ENCODE measurements at regions not wholly inside any gene's neighbourhood (a gene's known extent, or its start where the extent isn't known, plus 50 kb on each side); places are given as distances from the start of the nearest gene placed in this dataset.

DNA sequence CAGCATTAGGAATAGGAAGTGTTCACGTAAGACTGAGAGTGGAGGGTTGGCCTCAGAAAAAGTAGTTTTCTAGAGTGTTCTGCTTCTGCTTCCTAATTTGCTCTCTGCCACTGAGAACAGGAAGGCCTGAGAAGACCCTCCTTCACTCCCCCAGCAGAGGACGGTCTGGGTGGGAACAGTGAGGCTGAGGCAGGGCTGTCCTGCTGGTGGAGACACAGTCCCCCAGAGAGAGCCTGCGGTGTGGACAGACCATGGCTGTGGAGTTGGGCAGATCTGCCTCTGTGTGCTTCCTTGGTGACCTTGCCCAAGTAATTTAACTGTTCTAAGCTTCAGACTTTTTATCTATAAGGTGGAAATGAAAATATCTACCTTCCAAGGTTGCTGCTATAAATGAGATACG is 182.3 kb downstream of the DACT1 start:
- H4K5ac ChIP-seq (ENCODE audit: insufficient read length, low read depth, low read length): no peak overlapping the region
- H2BK15ac ChIP-seq (ENCODE audit: low read length): no peak overlapping the region
- H3K23me2 ChIP-seq (ENCODE audit: low read depth, low read length): no peaks in the 10 kb centered on the region
- 87% methylated on average over 4 of the region's 4 CpGs; no CpG with 5 or more reads in 1 of the 2 experiments for WGBS, 2 experiments (ENCODE audit: extremely low coverage in 1 of 2, insufficient coverage in 1 of 2, insufficient read length in 1 of 2, insufficient replicate concordance in 2 of 2, low coverage in 1 of 2, low lambda C conversion rate in 2 of 2, missing lambda C conversion rate in 1 of 2)
- H3K4ac ChIP-seq (replicated peaks; ENCODE audit: insufficient read length, low read depth, low read length): no peak overlapping the region
- H3K4me3 ChIP-seq (ENCODE audit: extremely low read depth in 1 of 4, insufficient read depth in 2 of 4, low read depth in 3 of 4, low read length in 4 of 4): no peak overlapping the region
- H3K18ac ChIP-seq (ENCODE audit: extremely low read depth, low read length): no peak overlapping the region
- H3K27me3 ChIP-seq (replicated peaks in 1 of 4; ENCODE audit: control insufficient read depth in 3 of 4, extremely low read depth in 1 of 4, insufficient read depth in 3 of 4, low read length in 3 of 4): no peaks in the 10 kb centered on the region
- no peak overlapping the region for H3K56ac ChIP-seq (replicated peaks; ENCODE audit: insufficient read length, low read depth, low read length)
- no peak overlapping the region for H2BK12ac ChIP-seq (ENCODE audit: low read depth, low read length)
- H3K27ac ChIP-seq (ENCODE audit: low read depth, low read length): no peak overlapping the region
- H3K79me2 ChIP-seq (ENCODE audit: control insufficient read depth in 1 of 2, insufficient read depth in 2 of 2, low read length in 2 of 2): no peaks in the 10 kb centered on the region
- no peaks in the 10 kb centered on the region for H3K4me1 ChIP-seq (replicated peaks in 1 of 4; ENCODE audit: control insufficient read depth in 3 of 4, insufficient read depth in 4 of 4, low read length in 3 of 4)
- H2AFZ ChIP-seq (ENCODE audit: low read length): no peak overlapping the region; the same call in 1 of the 2 replicates
- no peak overlapping the region for H4K91ac ChIP-seq (replicated peaks; ENCODE audit: insufficient read length, low read length)
- no peaks in the 10 kb centered on the region for H4K20me1 ChIP-seq (replicated peaks in 1 of 2; ENCODE audit: control insufficient read depth in 1 of 2, insufficient read depth in 2 of 2, low read length in 2 of 2)
- no peak overlapping the region for H2AK5ac ChIP-seq (ENCODE audit: low read depth, low read length)
- POLR2A ChIA-PET (ENCODE audit: partially characterized antibody): no interaction called here
- H3K9me3 ChIP-seq (ENCODE audit: insufficient read depth in 2 of 2, low read depth in 1 of 2, low read length in 1 of 2): no peaks in the 10 kb centered on the region
- no peak overlapping the region for H2BK5ac ChIP-seq (ENCODE audit: low read depth, low read length)
- no peak overlapping the region for H2BK20ac ChIP-seq (ENCODE audit: low read length)
- H2BK120ac ChIP-seq (replicated peaks; ENCODE audit: low read depth, low read length): no peak overlapping the region
- no peak overlapping the region for H3K4me2 ChIP-seq (ENCODE audit: insufficient read depth in 1 of 2, low read depth in 2 of 2, low read length in 2 of 2)
- no peak overlapping the region for H4K8ac ChIP-seq (ENCODE audit: extremely low read depth, insufficient read depth, low read length)
- H3K79me1 ChIP-seq (ENCODE audit: low read depth, low read length): no peaks in the 10 kb centered on the region
- FAIRE-seq (no peak), DNase-seq (ENCODE audit: low read depth in 1 of 2, low spot score in 2 of 2) (no peak)
- no peak overlapping the region for H3K23ac ChIP-seq (ENCODE audit: insufficient read length)
- H3K36me3 ChIP-seq (ENCODE audit: control insufficient read depth in 2 of 4, insufficient read depth in 4 of 4, low read length in 3 of 4): no peaks in the 10 kb centered on the region
- H3K14ac ChIP-seq (ENCODE audit: insufficient read length): no peak overlapping the region
- H3K9ac ChIP-seq (replicated peaks in 1 of 4; ENCODE audit: extremely low read depth in 1 of 4, low read depth in 3 of 4, low read length in 3 of 4): no peak overlapping the region
- CTCF ChIA-PET (ENCODE audit: partially characterized antibody): no interaction called here
- TF ChIP-seq E2F6 (IDR thresholded peaks at IDR 0.05): no peak
- TF ChIP-seq CTBP2 (IDR thresholded peaks at IDR 0.05; ENCODE audit: borderline replicate concordance, insufficient read depth, insufficient read length, low read length): no peak
- no peak for TF ChIP-seq TAF7 (optimal IDR thresholded peaks at IDR 0.05; ENCODE audit: borderline replicate concordance, low read depth, low read length)
- no peak for TF ChIP-seq TBP (IDR thresholded peaks at IDR 0.05; ENCODE audit: low read depth, low read length)
- no peak for TF ChIP-seq TCF12 (IDR thresholded peaks at IDR 0.05; ENCODE audit: low read depth, low read length)
- no peak for TF ChIP-seq HDAC2 (IDR thresholded peaks at IDR 0.05; ENCODE audit: borderline replicate concordance in 1 of 2, low read depth in 2 of 2, low read length in 2 of 2)
